Ishikawa (cell line): ENCODE measurements at regions not wholly inside any gene's neighbourhood (a gene's known extent, or its start where the extent isn't known, plus 50 kb on each side); places are given as distances from the start of the nearest gene placed in this dataset.

Experiments used
- CEBPB ChIP-seq: IDR thresholded peaks from 2 replicates; pipeline ENCODE4 v1.6.1; 2012
- CREB1 ChIP-seq: IDR thresholded peaks from 2 replicates; pipeline ENCODE4 v1.6.1; 2012; ENCODE audit warnings: low read depth
- EGR1 ChIP-seq: IDR thresholded peaks from 2 replicates; pipeline ENCODE4 v1.6.1; 2012
- EP300 ChIP-seq: IDR thresholded peaks from 2 replicates; pipeline ENCODE4 v1.6.1; 2012; ENCODE audit warnings: borderline replicate concordance
- FOXM1 ChIP-seq: IDR thresholded peaks from 2 replicates; pipeline ENCODE4 v1.6.1; 2012; ENCODE audit warnings: low read depth, borderline replicate concordance
- NFIC ChIP-seq: IDR thresholded peaks from 2 replicates; pipeline ENCODE4 v1.6.1; 2012
- RAD21 ChIP-seq: IDR thresholded peaks from 2 replicates; pipeline ENCODE4 v1.6.1; 2012; ENCODE audit warnings: low read depth
- REST ChIP-seq: IDR thresholded peaks from 2 replicates; pipeline ENCODE4 v1.6.1; 2012; ENCODE audit warnings: low read depth, mild to moderate bottlenecking
- TAF1 ChIP-seq: IDR thresholded peaks from 2 replicates; pipeline ENCODE4 v1.6.1; 2012; ENCODE audit warnings: low read depth, mild to moderate bottlenecking
- TCF12 ChIP-seq: IDR thresholded peaks from 2 replicates; pipeline ENCODE4 v1.6.1; 2012; ENCODE audit warnings: low read depth
- TEAD4 ChIP-seq: IDR thresholded peaks from 2 replicates; pipeline ENCODE4 v1.6.1; 2012
- YY1 ChIP-seq: IDR thresholded peaks from 2 replicates; pipeline ENCODE4 v1.6.1; 2012; ENCODE audit warnings: low read depth
- ZBTB7A ChIP-seq: IDR thresholded peaks from 2 replicates; pipeline ENCODE4 v1.6.1; 2012; ENCODE audit warnings: low read depth
- TF ChIP-seq, protein P1 (sequence below): IDR thresholded peaks from 2 replicates; pipeline ENCODE4 v1.6.1; 2012
- TF ChIP-seq, protein P2 (sequence below): IDR thresholded peaks from 2 replicates; pipeline ENCODE4 v1.6.1; 2012

DNA sequence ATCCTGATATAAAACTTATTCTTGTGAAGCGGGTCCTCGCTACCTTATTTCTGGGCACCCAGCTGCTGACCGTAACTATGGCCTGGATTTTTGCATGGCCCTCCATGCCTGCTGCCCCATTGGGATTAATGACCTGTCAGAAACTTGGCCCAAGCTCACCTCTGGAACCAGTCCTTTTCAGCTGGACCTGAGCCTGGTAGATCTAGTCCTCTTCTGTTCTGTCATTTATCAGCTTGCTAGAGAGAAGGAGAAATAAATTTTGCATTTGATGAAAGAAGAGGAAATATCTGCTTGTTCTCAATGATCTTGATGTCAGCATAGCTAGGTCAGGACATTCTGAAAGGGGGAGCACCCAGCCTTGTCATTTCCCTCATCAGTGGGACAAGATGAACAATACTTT lies 387.8 kb upstream of the LARGE1 start:
- TF ChIP-seq EP300 (no peak), TCF12 (no peak), CEBPB (no peak), ZBTB7A (no peak), TEAD4 (no peak)
- TF ChIP-seq, protein P1, sequence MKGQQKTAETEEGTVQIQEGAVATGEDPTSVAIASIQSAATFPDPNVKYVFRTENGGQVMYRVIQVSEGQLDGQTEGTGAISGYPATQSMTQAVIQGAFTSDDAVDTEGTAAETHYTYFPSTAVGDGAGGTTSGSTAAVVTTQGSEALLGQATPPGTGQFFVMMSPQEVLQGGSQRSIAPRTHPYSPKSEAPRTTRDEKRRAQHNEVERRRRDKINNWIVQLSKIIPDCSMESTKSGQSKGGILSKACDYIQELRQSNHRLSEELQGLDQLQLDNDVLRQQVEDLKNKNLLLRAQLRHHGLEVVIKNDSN: no peak
- TF ChIP-seq, protein P2, sequence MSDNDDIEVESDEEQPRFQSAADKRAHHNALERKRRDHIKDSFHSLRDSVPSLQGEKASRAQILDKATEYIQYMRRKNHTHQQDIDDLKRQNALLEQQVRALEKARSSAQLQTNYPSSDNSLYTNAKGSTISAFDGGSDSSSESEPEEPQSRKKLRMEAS: no peak

- TF ChIP-seq TCF12 (no peak), CEBPB (no peak), TAF1 (no peak), TEAD4 (no peak), EGR1 (no peak)
Measured at GRCh38 chr22:34319346-34319745, 399.1 kb upstream of the LARGE1 start.

- TF ChIP-seq YY1 (no peak), CREB1 (no peak), RAD21 (no peak), TEAD4 (no peak), NFIC (no peak), ZBTB7A (no peak), CEBPB (no peak), FOXM1 (no peak), TCF12 (no peak), EP300 (no peak), REST (no peak), EGR1 (no peak), TAF1 (no peak)
- TF ChIP-seq, protein P2: no peak
- TF ChIP-seq, protein P1: no peak
Measured at GRCh38 chr22:34324763-34325162, 404.5 kb upstream of the LARGE1 start.

DNA sequence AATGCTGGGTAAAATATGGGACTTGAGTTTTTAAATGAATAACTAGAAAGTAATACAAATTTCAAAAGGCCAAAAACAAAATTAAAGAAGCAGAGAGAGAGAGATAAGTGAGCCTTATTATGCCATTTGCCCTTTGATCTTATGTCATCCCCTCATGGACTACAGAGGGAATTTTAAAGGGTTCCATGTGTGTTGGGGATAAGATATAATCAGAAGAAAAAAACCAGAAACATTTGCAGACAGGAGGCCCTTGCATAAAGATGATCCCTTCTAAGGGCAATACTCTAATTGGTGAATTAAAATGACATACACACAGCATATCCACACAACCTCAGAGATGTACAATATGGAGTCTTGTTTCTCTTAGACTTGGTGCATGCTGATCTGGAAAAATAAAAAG lies 406.6 kb upstream of the LARGE1 start:
- TF ChIP-seq YY1 (no peak), TEAD4 (no peak), TCF12 (no peak), FOXM1 (no peak)

DNA sequence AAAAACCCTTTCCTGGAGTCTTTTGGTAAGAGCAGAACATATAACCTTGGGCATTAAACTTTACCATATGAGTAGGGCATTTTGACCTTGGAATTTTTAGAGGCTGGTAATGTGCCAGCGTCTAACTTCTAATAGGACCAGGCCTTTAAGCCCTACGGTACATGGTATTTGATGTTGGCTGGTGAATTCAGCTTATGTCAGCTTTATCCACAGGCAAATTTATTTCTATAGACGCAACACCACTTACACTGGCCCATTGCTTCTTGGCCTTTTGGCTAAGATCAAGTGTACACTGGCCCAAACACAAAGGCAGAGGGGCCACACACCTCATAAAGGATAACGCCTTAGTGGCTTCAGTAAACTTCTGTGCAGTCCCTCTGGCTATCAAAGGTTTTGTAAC lies 410.2 kb upstream of the LARGE1 start:
- TF ChIP-seq TAF1: no peak
- TF ChIP-seq REST: no peak
- TF ChIP-seq, protein P2: no peak
- no peak for TF ChIP-seq CREB1
- no peak for TF ChIP-seq NFIC
- no peak for TF ChIP-seq TEAD4
- TF ChIP-seq EGR1: no peak
- TF ChIP-seq FOXM1: no peak
- TF ChIP-seq, protein P1: no peak
- TF ChIP-seq RAD21: no peak
- no peak for TF ChIP-seq EP300
- no peak for TF ChIP-seq TCF12
- no peak for TF ChIP-seq YY1

- TF ChIP-seq TCF12: no peak
- TF ChIP-seq NFIC: no peak
- TF ChIP-seq CREB1: no peak
- no peak for TF ChIP-seq YY1
- TF ChIP-seq RAD21: no peak
- no peak for TF ChIP-seq CEBPB
- no peak for TF ChIP-seq EGR1
- no peak for TF ChIP-seq REST
- no peak for TF ChIP-seq TAF1
- TF ChIP-seq, protein P2: no peak
Measured at GRCh38 chr22:34333285-34333684, 413.0 kb upstream of the LARGE1 start.
